Keratinocyte (primary cell): ENCODE measurements at regions not wholly inside any gene's neighbourhood (a gene's known extent, or its start where the extent isn't known, plus 50 kb on each side); places are given as distances from the start of the nearest gene placed in this dataset.
A peak's percentile ranks its signal among the peaks of the same experiment; 100 is the strongest.
"Not testable (repeated sequence)": the region's sequence is repeated elsewhere in the genome, so short reads cannot be mapped to it uniquely, and the experiment has no call there.

Experiments
- DNase-seq: peaks from one replicate; pipeline ENCODE4 v3.0.0-alpha.2; 2011; ENCODE audit warnings: low read depth, missing footprints, low spot score
- FAIRE-seq: peaks from 2 replicates; lab custom pipeline; 2011; peaks lifted over from hg19 to GRCh38; lab: Jason Lieb, UNC
- H2AFZ ChIP-seq: 2 replicates; pipeline ENCODE4 v1.6.0; 2012; ENCODE audit warnings: low read length, control low read depth, inconsistent platforms; ENCODE audit not compliant: control insufficient read depth
- H3K27ac ChIP-seq: 2 replicates; pipeline ENCODE4 v1.5.1; 2011; ENCODE audit warnings: low read length; ENCODE audit not compliant: control insufficient read depth, insufficient read depth
- H3K27me3 ChIP-seq: 3 replicates; pipeline ENCODE4 v1.6.0; 2011; ENCODE audit warnings: low read length; ENCODE audit not compliant: control insufficient read depth, insufficient read depth; ENCODE audit errors: extremely low read depth
- H3K36me3 ChIP-seq, 2 experiments: 2 replicates in 1 of 2; 3 replicates in 1 of 2; pipeline ENCODE4 v1.5.1; 2011; ENCODE audit warnings: low read length in 2 of 2, mild to moderate bottlenecking in 1 of 2; ENCODE audit not compliant: control insufficient read depth in 2 of 2, insufficient read depth in 2 of 2; ENCODE audit errors: extremely low read depth in 1 of 2
- H3K4me1 ChIP-seq: 3 replicates; pipeline ENCODE4 v1.5.1; 2011; ENCODE audit warnings: low read length; ENCODE audit not compliant: control insufficient read depth, insufficient read depth; ENCODE audit errors: extremely low read depth
- H3K4me2 ChIP-seq: 3 replicates; pipeline ENCODE4 v1.6.0; 2011; ENCODE audit warnings: low read depth, low read length; ENCODE audit not compliant: control insufficient read depth, insufficient read depth; ENCODE audit errors: extremely low read depth
- H3K4me3 ChIP-seq, 3 experiments: fragments of 200-600 bp in 1 of 3; sonication (generic) in 1 of 3; 2 replicates in 2 of 3; 3 replicates in 1 of 3; pipeline ENCODE4 v1.5.1; 2011 to 2016; ENCODE audit warnings: low read length in 3 of 3, mild to moderate bottlenecking in 3 of 3, control low read depth in 2 of 3, inconsistent platforms in 1 of 3, low read depth in 1 of 3, mixed read lengths in 1 of 3, mixed run types in 1 of 3, moderate library complexity in 1 of 3; ENCODE audit not compliant: control insufficient read depth in 2 of 3, insufficient read depth in 2 of 3; ENCODE audit errors: extremely low read depth in 1 of 3
- H3K79me2 ChIP-seq: 2 replicates; pipeline ENCODE4 v1.6.0; 2012; ENCODE audit warnings: low read length; ENCODE audit not compliant: control insufficient read depth, insufficient read depth
- H3K9ac ChIP-seq: 3 replicates; pipeline ENCODE4 v1.6.0; 2011; ENCODE audit warnings: low read length; ENCODE audit not compliant: control insufficient read depth, insufficient read depth; ENCODE audit errors: extremely low read depth
- H3K9me1 ChIP-seq: 3 replicates; pipeline ENCODE4 v1.6.0; 2011; ENCODE audit warnings: low read length; ENCODE audit not compliant: control insufficient read depth, insufficient read depth; ENCODE audit errors: extremely low read depth
- H3K9me3 ChIP-seq: 2 replicates; pipeline ENCODE4 v1.5.1; 2012; ENCODE audit warnings: low read depth, low read length; ENCODE audit not compliant: control insufficient read depth
- H4K20me1 ChIP-seq: 3 replicates; pipeline ENCODE4 v1.6.0; 2011; ENCODE audit warnings: low read length; ENCODE audit not compliant: control insufficient read depth, insufficient read depth; ENCODE audit errors: extremely low read depth
- CTCF ChIP-seq, 3 experiments: IDR thresholded peaks in 1 of 3; conservative IDR thresholded peaks in 1 of 3; optimal IDR thresholded peaks in 1 of 3; 2 replicates in 2 of 3; 3 replicates in 1 of 3; pipeline versions ENCODE3 to v1.5.1; 2011; ENCODE audit warnings: low read length in 3 of 3, mild to moderate bottlenecking in 3 of 3, moderate library complexity in 2 of 3, control low read depth in 1 of 3, inconsistent platforms in 1 of 3; ENCODE audit not compliant: insufficient read depth in 2 of 3; ENCODE audit errors: extremely low read depth in 1 of 3
- EZH2 ChIP-seq: IDR thresholded peaks from one replicate; pipeline ENCODE4 v1.6.1; 2012; ENCODE audit warnings: inconsistent platforms, mild to moderate bottlenecking, low read length, moderate library complexity
- dilution Hi-C: fragments of 300-500 bp; cut with MboI; formaldehyde crosslinking; loops from one replicate; pipeline ENCODE4 v1.7.0; 2020; ENCODE audit warnings: low sequenced_read_pairs; ENCODE audit not compliant: extremely low pct_ligation_motif_present

- H3K27ac ChIP-seq: no peak overlapping the region
- H3K27me3 ChIP-seq: no peaks in the 10 kb centered on the region
- TF ChIP-seq EZH2 (no peak), CTCF (optimal IDR thresholded peaks at IDR 0.05 in 1 of 3, IDR thresholded peaks at IDR 0.05 in 1 of 3, conservative IDR thresholded peaks at IDR 0.05 in 1 of 3; ENCODE audit: extremely low read depth in 1 of 3, insufficient read depth in 2 of 3, low read length in 3 of 3) (no peak)
- dilution Hi-C loops: no loop called here
- no peaks in the 10 kb centered on the region for H3K9me1 ChIP-seq
- no peaks in the 10 kb centered on the region for H4K20me1 ChIP-seq
- DNase-seq (no peak), FAIRE-seq (no peak)
- H3K4me3 ChIP-seq: no peak overlapping the region
- no peak overlapping the region for H2AFZ ChIP-seq
- H3K4me1 ChIP-seq: peaks cover 18% of the 10 kb centered on the region
- H3K36me3 ChIP-seq: no peaks in the 10 kb centered on the region
- no peaks in the 10 kb centered on the region for H3K79me2 ChIP-seq
- no peak overlapping the region for H3K4me2 ChIP-seq
- H3K9ac ChIP-seq: no peak overlapping the region
- H3K9me3 ChIP-seq: peaks cover 6% of the 10 kb centered on the region
Observed at GRCh38 chr2:118747637-118748036, 99.8 kb downstream of the EN1 start.

DNA sequence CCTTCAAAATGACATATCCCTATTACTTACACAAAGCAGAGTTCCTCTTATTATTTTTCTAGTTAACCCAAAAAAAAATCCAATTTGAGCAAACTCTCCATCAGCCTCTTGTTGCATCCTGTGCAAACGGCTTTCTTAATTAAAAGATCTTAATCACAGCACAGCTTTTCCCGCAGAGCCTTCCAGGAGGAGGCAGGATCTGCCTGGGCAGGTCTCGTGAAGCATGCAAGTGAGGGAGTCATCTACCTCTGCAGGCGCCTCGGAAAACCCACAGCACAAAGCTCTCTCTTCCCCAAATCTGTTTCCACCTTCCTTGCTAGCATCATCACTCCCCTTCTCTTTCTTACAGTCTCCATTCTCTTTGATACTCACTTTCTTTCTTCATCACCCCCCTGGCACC, 100.4 kb downstream of the EN1 start:
- Histone ChIP-seq H3K9me1 (no peaks in the 10 kb centered on the region), H3K4me2 (peak overlapping the region; percentile 29), H4K20me1 (no peaks in the 10 kb centered on the region), H3K36me3 (no peaks in the 10 kb centered on the region), H3K9ac (no peak overlapping the region), H3K4me1 (peaks cover 18% of the 10 kb centered on the region), H2AFZ (no peak overlapping the region), H3K9me3 (peaks cover 6% of the 10 kb centered on the region), H3K27ac (no peak overlapping the region), H3K27me3 (no peaks in the 10 kb centered on the region), H3K79me2 (no peaks in the 10 kb centered on the region), H3K4me3 (no peak overlapping the region)
- peak in 1 of 3 experiments; percentile 10 for TF ChIP-seq CTCF (optimal IDR thresholded peaks at IDR 0.05 in 1 of 3, IDR thresholded peaks at IDR 0.05 in 1 of 3, conservative IDR thresholded peaks at IDR 0.05 in 1 of 3; ENCODE audit: extremely low read depth in 1 of 3, insufficient read depth in 2 of 3, low read length in 3 of 3)
- no peak for TF ChIP-seq EZH2
- DNase-seq (peak; percentile 23), FAIRE-seq (peak; percentile 89)
- dilution Hi-C loops: no loop called here

GRCh38 chr2:118744682-118745181, 102.7 kb downstream of the EN1 start:
- H3K27me3 ChIP-seq, H3K36me3 ChIP-seq, DNase-seq, H3K4me2 ChIP-seq, H3K9me3 ChIP-seq, H3K4me1 ChIP-seq, H3K4me3 ChIP-seq, H2AFZ ChIP-seq, H3K9me1 ChIP-seq, H3K9ac ChIP-seq, FAIRE-seq, H3K27ac ChIP-seq, H3K79me2 ChIP-seq, H4K20me1 ChIP-seq, dilution Hi-C loops: not testable (repeated sequence)
